WTC11 (cell line): ENCODE measurements at regions not wholly inside any gene's neighbourhood (a gene's known extent, or its start where the extent isn't known, plus 50 kb on each side); places are given as distances from the start of the nearest gene placed in this dataset.

Experiments used
- CBFB ChIP-seq: sonication (generic); formaldehyde crosslinking; IDR thresholded peaks from 2 replicates; pipeline ENCODE4 v1.8.1; 2022; ENCODE audit warnings: mild to moderate bottlenecking, low read depth, missing genetic modification reagents
- CREB1 ChIP-seq: sonication (generic); formaldehyde crosslinking; IDR thresholded peaks from 2 replicates; pipeline ENCODE4 v1.8.0; 2023; ENCODE audit warnings: mild to moderate bottlenecking, missing genetic modification reagents
- CREM ChIP-seq: sonication (generic); formaldehyde crosslinking; IDR thresholded peaks from 2 replicates; pipeline ENCODE4 v1.8.1; 2022; ENCODE audit warnings: mild to moderate bottlenecking, missing genetic modification reagents, moderate library complexity
- FOXJ3 ChIP-seq: sonication (generic); formaldehyde crosslinking; IDR thresholded peaks from 2 replicates; pipeline ENCODE4 v1.9.0; 2021; ENCODE audit warnings: missing genetic modification reagents, mild to moderate bottlenecking, borderline replicate concordance
- JUN ChIP-seq: sonication (generic); formaldehyde crosslinking; IDR thresholded peaks from 2 replicates; pipeline ENCODE4 v1.8.0; 2023; ENCODE audit warnings: mild to moderate bottlenecking, missing genetic modification reagents
- SP1 ChIP-seq: sonication (generic); formaldehyde crosslinking; conservative IDR thresholded peaks from 2 replicates; pipeline ENCODE4 v1.8.1; 2022; ENCODE audit warnings: missing genetic modification reagents
- TP53 ChIP-seq: sonication (generic); formaldehyde crosslinking; IDR thresholded peaks from 2 replicates; pipeline ENCODE4 v1.8.1; 2023; ENCODE audit warnings: mild to moderate bottlenecking, missing genetic modification reagents
- ZNF121 ChIP-seq: sonication (generic); formaldehyde crosslinking; IDR thresholded peaks from 2 replicates; pipeline ENCODE4 v1.8.0; 2023; ENCODE audit warnings: missing genetic modification reagents
- TF ChIP-seq, protein P1 (sequence below): sonication (generic); formaldehyde crosslinking; conservative IDR thresholded peaks from 2 replicates; pipeline ENCODE4 v1.8.1; 2023; ENCODE audit warnings: mild to moderate bottlenecking, low read depth, missing genetic modification reagents, moderate library complexity
- TF ChIP-seq, protein P2 (sequence below): fragments of 200-600 bp; IDR thresholded peaks from 2 replicates; pipeline ENCODE4 v1.8.0; 2022; ENCODE audit warnings: antibody characterized with exemption
- TF ChIP-seq, protein P3 (sequence below): sonication (generic); formaldehyde crosslinking; IDR thresholded peaks from 2 replicates; pipeline ENCODE4 v1.8.1; 2022; ENCODE audit warnings: low read depth, mild to moderate bottlenecking, moderate library complexity, missing genetic modification reagents, borderline replicate concordance
- TF ChIP-seq, protein P4 (sequence below): sonication (generic); formaldehyde crosslinking; IDR thresholded peaks from 2 replicates; pipeline ENCODE4 v1.8.1; 2022; ENCODE audit warnings: missing genetic modification reagents, borderline replicate concordance
- TF ChIP-seq, protein P5 (sequence below): sonication (generic); formaldehyde crosslinking; IDR thresholded peaks from 2 replicates; pipeline ENCODE4 v1.8.1; 2023; ENCODE audit warnings: mild to moderate bottlenecking, missing genetic modification reagents, moderate library complexity

DNA sequence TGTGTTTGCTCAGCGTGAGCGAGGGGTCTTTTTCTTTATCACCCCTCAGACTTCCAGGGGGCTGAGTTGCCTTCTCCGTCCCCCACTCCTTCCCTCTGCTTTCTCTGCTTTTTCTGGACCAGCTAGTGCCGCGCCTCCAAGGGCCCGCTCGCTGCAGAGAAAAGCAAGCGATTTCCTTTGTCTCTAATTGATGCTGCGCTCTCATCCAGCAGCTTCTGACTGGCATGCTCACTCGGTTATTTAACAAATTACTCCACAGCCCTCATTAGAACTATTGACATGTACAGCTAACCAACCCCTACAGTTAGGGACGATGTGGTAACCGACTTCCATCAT, 288.0 kb downstream of the ELAVL2 start:
- TF ChIP-seq TP53, result no peak
- TF ChIP-seq, protein P1, sequence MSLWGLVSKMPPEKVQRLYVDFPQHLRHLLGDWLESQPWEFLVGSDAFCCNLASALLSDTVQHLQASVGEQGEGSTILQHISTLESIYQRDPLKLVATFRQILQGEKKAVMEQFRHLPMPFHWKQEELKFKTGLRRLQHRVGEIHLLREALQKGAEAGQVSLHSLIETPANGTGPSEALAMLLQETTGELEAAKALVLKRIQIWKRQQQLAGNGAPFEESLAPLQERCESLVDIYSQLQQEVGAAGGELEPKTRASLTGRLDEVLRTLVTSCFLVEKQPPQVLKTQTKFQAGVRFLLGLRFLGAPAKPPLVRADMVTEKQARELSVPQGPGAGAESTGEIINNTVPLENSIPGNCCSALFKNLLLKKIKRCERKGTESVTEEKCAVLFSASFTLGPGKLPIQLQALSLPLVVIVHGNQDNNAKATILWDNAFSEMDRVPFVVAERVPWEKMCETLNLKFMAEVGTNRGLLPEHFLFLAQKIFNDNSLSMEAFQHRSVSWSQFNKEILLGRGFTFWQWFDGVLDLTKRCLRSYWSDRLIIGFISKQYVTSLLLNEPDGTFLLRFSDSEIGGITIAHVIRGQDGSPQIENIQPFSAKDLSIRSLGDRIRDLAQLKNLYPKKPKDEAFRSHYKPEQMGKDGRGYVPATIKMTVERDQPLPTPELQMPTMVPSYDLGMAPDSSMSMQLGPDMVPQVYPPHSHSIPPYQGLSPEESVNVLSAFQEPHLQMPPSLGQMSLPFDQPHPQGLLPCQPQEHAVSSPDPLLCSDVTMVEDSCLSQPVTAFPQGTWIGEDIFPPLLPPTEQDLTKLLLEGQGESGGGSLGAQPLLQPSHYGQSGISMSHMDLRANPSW (CRISPR knock-in tag), result no peak
- no peak for TF ChIP-seq JUN (CRISPR knock-in tag)
- TF ChIP-seq, protein P2, sequence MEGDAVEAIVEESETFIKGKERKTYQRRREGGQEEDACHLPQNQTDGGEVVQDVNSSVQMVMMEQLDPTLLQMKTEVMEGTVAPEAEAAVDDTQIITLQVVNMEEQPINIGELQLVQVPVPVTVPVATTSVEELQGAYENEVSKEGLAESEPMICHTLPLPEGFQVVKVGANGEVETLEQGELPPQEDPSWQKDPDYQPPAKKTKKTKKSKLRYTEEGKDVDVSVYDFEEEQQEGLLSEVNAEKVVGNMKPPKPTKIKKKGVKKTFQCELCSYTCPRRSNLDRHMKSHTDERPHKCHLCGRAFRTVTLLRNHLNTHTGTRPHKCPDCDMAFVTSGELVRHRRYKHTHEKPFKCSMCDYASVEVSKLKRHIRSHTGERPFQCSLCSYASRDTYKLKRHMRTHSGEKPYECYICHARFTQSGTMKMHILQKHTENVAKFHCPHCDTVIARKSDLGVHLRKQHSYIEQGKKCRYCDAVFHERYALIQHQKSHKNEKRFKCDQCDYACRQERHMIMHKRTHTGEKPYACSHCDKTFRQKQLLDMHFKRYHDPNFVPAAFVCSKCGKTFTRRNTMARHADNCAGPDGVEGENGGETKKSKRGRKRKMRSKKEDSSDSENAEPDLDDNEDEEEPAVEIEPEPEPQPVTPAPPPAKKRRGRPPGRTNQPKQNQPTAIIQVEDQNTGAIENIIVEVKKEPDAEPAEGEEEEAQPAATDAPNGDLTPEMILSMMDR, result no peak
- TF ChIP-seq, protein P3, sequence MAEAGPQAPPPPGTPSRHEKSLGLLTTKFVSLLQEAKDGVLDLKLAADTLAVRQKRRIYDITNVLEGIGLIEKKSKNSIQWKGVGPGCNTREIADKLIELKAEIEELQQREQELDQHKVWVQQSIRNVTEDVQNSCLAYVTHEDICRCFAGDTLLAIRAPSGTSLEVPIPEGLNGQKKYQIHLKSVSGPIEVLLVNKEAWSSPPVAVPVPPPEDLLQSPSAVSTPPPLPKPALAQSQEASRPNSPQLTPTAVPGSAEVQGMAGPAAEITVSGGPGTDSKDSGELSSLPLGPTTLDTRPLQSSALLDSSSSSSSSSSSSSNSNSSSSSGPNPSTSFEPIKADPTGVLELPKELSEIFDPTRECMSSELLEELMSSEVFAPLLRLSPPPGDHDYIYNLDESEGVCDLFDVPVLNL (CRISPR knock-in tag), result no peak
- TF ChIP-seq, protein P4, sequence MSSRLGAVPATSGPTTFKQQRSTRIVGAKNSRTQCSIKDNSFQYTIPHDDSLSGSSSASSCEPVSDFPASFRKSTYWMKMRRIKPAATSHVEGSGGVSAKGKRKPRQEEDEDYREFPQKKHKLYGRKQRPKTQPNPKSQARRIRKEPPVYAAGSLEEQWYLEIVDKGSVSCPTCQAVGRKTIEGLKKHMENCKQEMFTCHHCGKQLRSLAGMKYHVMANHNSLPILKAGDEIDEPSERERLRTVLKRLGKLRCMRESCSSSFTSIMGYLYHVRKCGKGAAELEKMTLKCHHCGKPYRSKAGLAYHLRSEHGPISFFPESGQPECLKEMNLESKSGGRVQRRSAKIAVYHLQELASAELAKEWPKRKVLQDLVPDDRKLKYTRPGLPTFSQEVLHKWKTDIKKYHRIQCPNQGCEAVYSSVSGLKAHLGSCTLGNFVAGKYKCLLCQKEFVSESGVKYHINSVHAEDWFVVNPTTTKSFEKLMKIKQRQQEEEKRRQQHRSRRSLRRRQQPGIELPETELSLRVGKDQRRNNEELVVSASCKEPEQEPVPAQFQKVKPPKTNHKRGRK (CRISPR knock-in tag), result no peak
- no peak for TF ChIP-seq SP1 (CRISPR knock-in tag)
- TF ChIP-seq CREB1 (CRISPR knock-in tag), result no peak
- no peak for TF ChIP-seq CBFB
- TF ChIP-seq ZNF121 (CRISPR knock-in tag), result no peak
- TF ChIP-seq, protein P5, sequence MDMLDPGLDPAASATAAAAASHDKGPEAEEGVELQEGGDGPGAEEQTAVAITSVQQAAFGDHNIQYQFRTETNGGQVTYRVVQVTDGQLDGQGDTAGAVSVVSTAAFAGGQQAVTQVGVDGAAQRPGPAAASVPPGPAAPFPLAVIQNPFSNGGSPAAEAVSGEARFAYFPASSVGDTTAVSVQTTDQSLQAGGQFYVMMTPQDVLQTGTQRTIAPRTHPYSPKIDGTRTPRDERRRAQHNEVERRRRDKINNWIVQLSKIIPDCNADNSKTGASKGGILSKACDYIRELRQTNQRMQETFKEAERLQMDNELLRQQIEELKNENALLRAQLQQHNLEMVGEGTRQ, result no peak
- TF ChIP-seq FOXJ3, result no peak
- TF ChIP-seq CREM (CRISPR knock-in tag), result no peak
